ENCODE measurements at regions not wholly inside any gene's neighbourhood (a gene's known extent, or its start where the extent isn't known, plus 50 kb on each side); places are given as distances from the start of the nearest gene placed in this dataset.
A peak's percentile ranks its signal among the peaks of the same experiment; 100 is the strongest.

DNA sequence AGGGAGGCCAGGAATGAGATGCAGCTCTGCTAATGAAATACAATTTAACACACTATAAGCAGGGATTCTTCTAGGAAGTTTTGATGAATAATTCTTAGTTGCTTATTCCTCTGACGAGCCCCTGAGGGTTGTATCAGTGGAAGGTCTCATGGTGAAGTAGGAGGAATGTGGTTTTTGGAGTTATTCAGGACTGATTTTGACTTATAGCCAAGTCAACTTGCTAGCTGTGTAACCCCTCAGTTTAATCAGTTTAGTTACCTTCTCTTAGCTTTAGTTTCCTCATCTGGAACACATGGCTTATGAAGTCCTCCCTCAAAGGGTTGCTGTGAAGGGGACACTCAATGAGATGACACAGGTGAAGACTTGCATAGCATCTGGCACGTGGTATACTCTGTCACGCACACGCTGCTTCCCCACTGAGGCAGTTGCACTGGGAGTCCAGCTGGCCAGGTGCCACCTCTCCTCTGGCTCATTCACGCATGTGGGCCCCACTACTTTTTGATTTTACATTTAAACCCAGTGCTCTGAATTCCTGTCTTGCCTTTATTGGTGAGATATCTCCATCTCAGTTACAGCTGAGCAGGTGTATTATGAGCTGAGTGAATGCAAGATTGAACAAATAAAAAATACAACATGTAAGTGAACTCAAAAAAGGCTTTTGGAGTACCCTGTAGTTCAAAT, 415.0 kb downstream of the ARHGEF28 start:
- peak in 1 of 2 experiments; percentile 52 for DNase-seq

DNA sequence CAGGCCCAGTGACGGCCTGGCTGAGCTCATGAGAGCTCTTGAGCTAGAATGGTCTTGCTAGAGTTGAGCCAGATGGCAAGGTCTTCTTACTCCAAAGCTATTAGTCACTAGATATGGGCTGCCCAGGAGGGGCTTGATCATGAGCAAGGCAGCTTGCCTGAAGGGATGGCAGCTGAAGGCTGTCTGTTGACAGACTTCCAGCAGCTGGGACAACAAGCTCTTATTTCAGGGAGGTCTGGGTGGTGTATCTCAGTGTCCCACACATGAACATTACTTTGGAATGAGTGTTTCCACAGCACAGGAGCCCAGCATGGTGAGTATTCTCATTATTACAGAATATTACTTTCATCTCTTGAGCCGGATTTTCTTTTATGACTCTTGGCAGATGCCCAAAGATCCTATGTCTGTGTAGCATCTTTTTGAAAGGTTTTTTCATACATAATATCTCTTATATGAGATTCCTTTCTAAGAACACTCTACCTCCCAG, 414.1 kb downstream of the ARHGEF28 start:
- DNase-seq, result peak; percentile 16 to 54

GRCh38 chr5:74037321-74037720, 411.3 kb downstream of the ARHGEF28 start:
- no peak for DNase-seq

GRCh38 chr5:74035521-74035937, 409.5 kb downstream of the ARHGEF28 start:
- peak in 1 of 2 experiments; percentile 20 for DNase-seq

- no peak for DNase-seq
Observed at GRCh38 chr5:74034733-74035132, 408.7 kb downstream of the ARHGEF28 start.

GRCh38 chr5:74032617-74033016, 406.6 kb downstream of the ARHGEF28 start:
- no peak for DNase-seq

GRCh38 chr5:74031536-74031935, 405.5 kb downstream of the ARHGEF28 start:
- DNase-seq, result no peak

DNA sequence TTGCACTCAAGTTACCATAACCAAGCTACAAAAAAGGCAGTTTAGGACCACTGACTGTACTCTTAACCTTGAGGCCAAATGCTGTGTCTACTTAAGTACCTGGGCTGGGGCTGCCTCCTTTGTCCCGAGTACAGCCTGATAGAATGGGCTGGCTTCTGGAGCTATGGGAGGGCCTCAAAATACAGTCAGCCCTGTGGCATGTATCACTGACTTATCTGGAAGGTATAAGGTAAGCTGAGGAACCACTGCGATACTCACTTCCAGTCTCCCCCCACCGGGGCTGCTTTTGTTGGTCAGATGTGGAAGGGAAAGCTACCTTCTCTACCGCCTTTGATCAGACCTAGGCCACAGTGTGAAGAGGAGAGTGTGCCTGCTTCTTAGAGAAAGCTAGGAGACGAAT, 404.8 kb downstream of the ARHGEF28 start:
- DNase-seq, result no peak

DNA sequence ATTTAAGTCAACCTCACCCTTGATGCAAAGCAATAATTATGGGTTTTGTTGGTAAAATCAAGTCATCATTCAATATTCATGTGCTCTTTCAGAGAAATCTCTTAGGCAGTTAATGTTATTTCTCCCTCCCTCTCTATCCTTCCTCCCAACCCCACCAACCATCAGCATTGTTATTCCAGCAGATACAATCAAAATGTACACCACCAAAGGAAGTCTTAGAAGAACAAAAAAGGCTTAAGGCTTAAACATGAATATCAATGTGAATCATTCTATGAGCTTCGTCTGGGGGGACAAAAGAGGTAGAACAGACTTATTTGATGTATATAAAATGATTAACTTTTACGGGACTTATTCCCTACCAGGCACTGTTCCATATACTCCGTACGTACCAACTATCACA, 404.4 kb downstream of the ARHGEF28 start:
- no peak for DNase-seq

DNA sequence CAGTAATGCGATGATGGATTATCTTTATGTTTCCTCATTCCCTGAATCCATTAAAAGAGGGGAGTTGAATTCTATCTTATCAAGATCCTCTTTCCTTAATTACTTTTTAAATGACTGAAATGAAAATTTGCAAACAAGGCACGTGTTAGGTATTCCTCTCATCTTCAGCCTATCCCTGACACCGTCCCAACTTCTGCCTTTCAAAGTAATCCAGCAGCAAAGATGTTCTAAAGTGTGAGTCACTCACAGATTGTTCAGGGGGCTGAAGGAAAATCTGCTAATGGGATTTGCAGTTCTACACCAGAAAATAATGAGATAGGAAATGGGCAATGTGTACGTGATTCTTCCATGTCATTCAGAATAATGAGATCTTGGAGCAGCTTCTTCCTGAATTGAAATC, 403.0 kb downstream of the ARHGEF28 start:
- DNase-seq, result no peak

DNA sequence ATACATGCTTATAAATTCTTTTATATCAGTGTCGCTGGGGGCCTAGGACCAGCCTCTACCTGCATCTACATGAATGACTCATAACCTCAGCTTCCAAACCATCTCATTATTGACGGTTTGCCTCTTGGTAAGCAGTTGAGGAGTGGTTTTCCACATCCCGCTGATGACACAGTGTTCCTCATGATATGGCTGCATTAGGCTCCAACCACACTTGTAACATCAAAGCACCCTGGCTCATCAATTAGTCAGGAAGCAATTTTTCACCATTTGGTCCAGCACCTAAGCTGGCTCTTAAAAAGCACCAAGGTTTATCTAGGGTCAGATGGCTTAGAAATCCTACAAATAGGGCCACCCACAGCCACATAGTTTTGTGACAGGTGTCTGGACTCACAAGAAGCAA, 402.4 kb downstream of the ARHGEF28 start:
- no peak for DNase-seq

- DNase-seq, result no peak
Observed at GRCh38 chr5:74027732-74028338, 401.8 kb downstream of the ARHGEF28 start.

DNA sequence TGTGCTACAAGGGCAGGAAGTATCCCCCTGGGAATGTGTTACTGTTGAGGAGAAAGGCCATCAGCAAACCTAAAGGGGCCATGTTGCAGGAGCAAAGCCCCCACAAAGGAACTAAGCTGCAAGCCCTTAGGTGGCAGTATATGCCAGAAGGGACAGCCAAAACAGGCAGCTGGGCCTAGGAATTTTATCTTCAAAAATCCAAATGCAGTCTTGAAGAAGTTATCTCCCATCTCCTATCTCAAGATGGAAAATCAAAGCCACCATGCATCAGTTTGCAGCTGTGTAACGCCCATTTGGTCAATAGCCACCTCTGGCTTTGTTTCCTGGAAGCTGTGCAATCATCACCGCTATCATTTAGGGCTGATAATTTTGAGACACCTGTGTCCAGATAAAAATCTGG, 400.3 kb downstream of the ARHGEF28 start:
- DNase-seq, result no peak

DNA sequence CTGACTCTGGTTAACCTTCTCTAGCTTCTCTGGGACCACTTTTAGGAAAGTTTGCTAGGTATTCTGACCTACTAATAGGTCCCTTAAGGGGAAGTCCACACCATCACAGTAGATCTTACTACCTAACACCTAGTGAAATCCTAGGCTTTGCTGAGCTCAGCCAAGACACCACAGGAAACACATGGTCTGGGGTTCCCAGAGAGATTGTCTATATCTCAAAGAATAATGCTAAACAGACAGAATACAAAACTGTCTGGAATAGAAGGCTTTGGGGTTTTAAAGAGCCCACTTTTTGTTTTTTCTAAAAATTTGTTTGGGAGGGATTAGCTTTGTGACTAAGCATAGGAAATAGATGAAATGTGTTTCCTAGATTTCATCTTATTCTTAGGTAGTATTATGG, 395.1 kb downstream of the ARHGEF28 start:
- DNase-seq, result no peak

DNA sequence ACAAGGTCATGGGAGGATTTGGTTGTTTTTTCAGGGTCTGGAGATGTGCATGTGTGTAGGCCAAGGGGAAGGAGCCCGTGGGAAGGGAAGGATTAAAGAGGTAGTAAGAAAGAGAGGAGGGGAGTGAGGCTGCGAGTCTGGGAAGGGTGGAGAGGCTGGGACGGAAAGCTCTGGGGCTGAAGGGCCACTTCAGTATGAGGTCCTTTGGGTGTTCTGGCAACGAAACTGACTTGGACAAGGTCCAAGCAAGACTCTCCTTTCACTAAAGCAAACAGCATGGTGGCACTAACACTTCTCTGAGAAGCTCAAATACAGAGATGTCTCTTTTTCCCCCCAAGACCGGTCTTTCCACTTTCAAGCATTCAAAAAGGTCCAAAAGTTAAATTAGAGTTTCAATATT, 394.5 kb downstream of the ARHGEF28 start:
- peak in 1 of 2 experiments; percentile 44 for DNase-seq

- no peak for DNase-seq
Observed at GRCh38 chr5:74019923-74020322, 393.9 kb downstream of the ARHGEF28 start.

DNA sequence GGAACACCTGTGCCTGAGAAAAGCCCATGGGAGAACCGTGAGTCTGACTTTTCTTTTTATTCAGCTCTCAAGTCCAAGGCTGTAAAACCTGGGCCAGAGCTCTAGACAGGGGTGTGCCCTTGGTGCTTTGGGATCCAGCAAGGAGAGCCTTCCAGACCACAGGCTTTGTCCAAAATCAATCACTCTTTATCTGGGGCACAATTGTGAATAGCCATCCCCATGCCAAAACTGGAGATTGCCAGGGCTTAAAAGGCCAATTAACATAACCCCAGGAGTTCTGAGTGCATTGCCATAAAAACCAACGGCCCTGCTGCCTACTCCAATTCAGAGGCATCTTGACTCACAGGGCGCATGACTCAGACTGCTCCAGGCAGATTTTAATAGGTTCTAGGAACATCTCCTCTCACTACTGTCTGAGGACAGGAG, 391.8 kb downstream of the ARHGEF28 start:
- peak; percentile 45 to 80 for DNase-seq

GRCh38 chr5:74017112-74017511, 391.1 kb downstream of the ARHGEF28 start:
- DNase-seq, result peak in 1 of 2 experiments; percentile 4

GRCh38 chr5:74016373-74016772, 390.4 kb downstream of the ARHGEF28 start:
- peak in 1 of 2 experiments; percentile 1 for DNase-seq

DNA sequence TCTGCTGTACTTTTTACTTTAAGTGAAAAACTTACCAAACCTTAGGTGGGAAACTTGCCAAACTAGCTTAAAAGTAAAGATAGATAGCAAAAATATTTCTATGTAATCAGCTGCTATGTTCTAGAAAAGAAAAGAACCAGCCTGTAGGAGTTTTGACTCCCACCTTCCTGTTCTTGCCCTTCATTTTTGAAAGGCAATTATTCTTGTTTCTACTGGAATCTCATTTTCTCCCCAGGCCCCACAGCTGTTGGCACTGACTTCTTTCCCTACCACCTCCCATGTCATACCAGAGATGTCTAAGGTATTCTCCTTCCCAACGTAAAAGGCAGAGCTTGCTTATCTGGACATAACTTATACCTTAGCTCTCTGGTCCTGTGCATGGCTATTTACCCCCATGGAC, 389.7 kb downstream of the ARHGEF28 start:
- DNase-seq, result no peak

- no peak for DNase-seq
Observed at GRCh38 chr5:74013222-74013621, 387.2 kb downstream of the ARHGEF28 start.

DNA sequence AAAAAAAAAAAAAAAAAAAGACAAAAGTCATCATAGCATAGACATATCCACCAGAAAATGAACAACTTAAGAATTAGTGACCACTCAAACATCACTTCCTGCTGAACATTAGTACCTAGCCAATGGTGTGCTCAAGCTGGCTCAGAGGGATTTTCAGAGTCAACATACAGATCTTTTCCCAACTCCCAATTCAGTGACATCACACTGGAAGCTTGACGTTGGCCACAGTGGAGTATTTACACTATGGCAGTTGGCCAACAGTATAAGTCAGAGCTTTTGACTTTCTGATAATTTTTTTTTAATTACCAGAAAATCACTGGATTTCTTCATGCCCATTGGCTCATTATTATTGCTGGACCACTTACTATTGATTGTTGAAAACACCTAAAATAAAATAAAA, 383.5 kb downstream of the ARHGEF28 start:
- peak in 1 of 2 experiments; percentile 4 for DNase-seq

DNA sequence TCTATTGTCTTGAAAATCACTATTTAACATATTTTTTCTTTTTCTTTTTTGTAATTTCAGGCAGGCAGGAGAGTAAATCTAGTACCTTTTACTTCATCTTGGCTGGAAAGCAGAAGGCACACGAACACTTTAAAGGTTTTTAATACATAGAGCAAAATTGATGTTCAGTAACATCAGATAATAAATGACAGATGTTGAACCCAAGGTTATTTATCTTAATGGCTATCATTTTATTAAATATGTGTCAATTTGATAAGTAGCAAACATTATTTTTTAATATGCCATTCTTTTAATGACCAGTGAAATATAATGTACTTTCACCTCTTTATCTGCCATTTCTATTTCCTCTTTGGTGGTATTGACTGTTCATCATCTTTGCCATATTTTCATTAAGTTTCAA, 381.2 kb downstream of the ARHGEF28 start:
- DNase-seq, result no peak

GRCh38 chr5:73999297-73999696, 373.3 kb downstream of the ARHGEF28 start:
- no peak for DNase-seq

DNA sequence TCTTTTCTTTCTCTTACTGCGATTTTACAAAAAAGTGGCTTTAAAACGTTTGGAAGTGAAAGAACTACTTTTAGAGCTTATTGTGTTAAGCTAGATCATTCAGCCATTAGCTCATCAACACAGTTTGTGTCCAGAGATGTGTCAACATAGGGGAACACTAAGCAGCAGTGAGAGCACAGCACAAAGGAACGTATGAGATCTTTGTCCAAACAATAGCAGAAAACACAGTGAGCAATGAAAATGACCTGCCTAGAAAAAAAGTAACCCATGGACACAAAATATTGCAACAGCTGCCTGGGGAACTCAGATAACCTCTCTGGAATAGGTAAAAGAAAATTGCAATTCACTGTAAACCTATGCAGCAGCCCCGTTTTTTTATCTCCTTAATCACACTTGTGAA, 372.5 kb downstream of the ARHGEF28 start:
- DNase-seq, result peak; percentile 19 to 53

All from NCI-H2081 (cell line).